HG03520 (cell line): ENCODE measurements at regions not wholly inside any gene's neighbourhood (a gene's known extent, or its start where the extent isn't known, plus 50 kb on each side); places are given as distances from the start of the nearest gene placed in this dataset.

Source experiments
- ATAC-seq: cut with Tn5 transposase; IDR thresholded peaks from one replicate; pipeline ENCODE4 v1.9.1; 2021; ENCODE audit warnings: mild to moderate bottlenecking, moderate library complexity; ENCODE audit not compliant: unreplicated experiment

DNA sequence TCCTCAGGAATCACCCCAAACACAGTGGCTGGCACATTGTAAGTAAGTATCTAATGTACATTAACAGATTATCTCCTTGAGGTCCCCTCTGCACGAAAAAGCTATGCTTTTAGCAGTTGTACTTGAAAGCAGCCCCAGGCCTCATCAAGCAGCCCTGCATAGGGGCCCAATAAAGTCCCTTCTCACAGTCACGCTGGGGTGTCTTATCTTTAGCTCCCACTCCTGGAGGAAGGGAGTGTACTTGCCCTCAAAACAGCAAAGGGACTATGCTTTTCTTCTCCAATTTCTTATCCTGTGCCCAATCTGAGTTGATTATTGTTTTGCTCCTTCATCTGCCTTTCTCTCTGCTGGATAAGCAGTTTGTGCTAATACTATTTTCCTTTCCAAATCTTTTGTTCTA lies 168.8 kb upstream of the PLXNA2 start:
- no peak for ATAC-seq

DNA sequence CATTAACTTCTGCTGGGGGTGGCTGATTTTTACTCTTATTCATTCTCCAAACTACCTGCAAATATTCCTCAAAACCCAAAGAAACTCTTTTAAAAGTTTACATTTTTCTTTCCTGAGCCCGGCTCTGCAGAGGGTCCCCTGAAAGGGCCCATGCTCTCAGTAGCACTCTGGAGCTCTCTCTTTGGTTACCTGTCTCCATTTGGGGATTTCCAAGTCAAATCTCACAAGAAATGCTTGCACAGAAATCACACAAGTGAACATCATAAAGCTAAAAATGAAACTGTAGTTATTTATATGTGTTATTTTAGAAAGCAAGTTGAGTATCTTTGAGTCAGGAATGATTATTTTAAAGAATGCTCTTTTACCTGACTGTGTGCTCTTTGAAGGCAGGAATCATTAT lies 174.5 kb upstream of the PLXNA2 start:
- no peak for ATAC-seq

DNA sequence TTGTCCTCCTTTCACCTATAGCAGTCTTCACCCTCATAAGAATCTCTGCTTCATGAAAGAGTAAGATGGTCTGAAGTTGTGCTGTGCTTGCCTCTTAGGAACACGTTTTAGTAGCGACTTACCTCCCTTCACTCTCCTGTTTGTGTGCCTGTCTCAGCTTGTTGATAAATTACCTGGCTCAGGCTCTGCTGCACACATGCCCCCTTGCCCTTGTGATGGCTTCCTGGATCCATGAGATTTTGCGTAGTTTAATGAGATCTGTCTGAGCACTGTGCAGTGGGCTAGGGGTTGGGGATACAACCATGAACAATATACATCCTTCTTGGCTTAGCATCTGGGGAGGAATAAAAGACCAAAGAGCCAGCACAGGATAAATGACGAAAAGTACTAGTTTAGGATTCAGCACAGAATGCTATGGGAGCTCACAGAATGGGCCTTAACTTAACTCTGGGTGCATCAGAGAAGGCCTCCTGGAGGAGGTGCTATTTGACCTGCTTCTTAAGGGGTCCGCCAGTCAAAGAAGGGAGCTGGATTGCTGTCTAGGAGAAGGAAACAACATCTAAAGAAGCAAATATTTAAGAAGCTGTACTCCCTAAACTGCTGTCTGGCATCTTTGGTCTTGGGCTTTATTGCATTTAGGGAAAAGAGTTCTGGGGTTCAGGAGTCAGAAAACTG lies 175.7 kb upstream of the PLXNA2 start:
- ATAC-seq, result no peak

DNA sequence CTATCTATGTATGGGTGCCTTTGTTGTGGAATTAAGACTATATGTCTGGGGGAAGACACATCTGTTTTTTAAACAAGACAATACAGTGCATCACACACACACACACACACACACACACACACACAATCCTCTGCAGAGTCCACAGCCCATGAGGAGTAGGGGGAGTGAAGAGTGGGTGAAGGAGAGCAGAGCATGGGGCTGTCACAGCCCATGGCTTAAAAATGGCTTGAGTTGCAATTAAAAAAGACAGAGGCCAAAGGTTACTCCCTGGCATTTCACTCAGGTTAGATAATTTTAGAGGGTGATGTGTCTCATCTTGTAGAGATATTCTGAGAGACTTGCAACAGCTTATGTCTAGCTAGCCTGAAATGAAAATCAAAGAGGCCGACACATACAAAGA lies 176.5 kb upstream of the PLXNA2 start:
- no peak for ATAC-seq

DNA sequence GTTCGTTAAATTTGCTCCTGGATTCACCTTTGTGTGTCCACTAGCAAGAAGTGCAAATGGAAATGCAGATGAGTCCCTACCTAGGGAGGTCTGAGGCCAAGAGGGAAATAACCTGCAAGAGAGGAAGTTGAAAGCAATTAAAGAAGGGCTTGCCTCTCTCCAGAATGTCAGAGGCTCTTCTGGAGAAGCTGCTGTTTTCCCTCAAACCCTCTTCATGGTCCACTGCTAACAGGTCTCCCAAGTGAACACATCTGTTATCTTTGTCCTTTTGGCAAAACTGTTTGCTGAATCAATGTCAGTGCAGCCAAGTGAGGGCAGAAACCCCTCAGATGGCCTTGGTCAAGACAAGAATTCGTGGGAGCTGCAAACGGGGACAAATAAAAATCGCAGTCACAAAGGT lies 177.3 kb upstream of the PLXNA2 start:
- no peak for ATAC-seq

DNA sequence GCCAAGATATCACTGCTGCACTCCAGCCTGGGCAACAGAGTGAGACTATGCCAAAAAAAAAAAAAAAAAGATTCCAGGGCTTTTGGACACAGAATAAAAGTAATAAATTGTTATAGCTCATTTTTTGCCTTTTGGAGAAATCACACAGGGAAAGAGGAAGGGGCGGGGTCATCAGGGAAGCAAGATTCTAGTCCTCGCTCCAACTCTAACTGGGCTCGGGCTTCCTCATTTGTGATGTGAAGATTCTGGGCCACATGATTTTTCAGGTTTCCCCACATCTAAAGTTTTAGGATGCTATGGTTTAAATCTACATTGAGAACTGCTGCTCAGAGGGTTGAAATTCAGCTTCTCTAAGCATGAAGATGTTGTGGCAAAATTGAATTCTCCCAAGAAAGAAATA lies 179.3 kb upstream of the PLXNA2 start:
- ATAC-seq, result no peak

DNA sequence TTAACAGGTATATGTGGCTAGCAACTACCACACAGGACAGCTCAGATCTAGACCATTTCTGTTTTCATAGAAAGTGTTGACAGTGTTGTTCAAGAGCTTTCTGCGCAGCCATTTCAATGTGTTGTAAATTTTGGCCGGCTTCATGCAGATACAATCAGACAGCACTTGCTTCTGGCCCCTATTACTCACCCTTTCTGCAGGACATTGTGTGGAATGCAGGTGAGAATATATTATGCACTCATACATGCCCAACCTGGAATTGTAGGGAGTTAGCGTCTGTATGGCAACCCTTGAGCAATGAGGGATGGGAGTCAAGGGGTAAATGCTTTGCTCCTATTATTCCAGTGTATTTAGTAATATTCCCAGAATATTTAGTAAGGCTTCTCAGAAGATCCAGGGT lies 180.9 kb upstream of the PLXNA2 start:
- no peak for ATAC-seq

DNA sequence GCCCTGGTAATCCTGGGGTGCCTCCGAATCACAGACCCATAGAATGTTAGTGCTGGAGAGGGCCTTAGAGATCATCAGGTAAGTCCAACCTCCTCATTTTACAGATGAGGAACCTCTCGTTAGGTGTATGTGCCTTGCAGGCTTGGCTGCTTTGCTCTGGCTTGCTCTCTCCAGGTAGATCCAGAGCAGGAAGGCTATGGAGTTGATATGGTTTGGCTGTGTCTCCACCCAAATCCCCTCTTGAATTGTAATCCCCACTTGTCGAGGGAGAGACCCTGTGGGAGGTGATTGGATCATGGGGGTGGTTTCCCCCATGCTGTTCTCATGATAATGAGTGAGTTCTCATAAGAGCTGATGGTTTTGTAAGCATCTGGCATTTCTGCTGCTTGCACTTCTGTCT lies 186.0 kb upstream of the PLXNA2 start:
- ATAC-seq, result no peak

DNA sequence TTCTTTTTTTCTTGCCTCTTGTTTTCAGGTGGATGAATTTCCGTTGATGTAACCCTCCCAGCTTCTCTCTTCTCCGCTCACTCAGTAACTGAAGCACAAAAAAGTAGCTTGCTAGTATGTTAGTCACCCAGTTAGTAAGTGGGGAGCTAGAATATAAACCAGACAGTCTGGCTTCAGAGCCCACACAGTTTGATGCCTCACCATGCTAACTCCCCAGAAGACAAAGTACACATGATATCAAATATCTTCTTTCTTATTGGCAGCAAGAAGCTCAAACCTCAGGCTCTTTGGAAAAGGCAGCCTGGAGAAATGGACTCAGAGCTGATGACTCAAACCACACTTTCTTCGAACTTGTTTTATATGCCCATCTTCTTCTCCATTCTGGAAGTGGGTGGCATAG lies 187.5 kb upstream of the PLXNA2 start:
- no peak for ATAC-seq

DNA sequence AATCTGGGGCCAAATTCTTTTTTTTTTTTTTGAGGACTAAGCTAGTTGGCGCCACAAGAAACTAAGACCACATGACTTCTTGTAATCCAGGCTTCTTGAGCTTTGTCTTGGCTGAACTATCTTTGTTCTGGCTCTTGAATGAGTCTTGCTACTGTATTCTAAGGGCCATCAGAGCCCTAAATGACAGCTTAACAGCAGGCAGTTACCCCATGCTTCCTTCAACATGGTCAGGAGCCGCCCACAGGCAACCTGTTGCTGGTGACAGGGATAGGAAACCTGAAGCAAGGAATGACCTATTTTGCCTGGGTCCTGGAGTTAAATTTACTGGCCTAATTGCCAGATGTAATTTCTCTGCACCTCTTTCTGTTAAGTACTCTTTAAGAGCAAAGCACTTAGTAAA lies 188.2 kb upstream of the PLXNA2 start:
- no peak for ATAC-seq

DNA sequence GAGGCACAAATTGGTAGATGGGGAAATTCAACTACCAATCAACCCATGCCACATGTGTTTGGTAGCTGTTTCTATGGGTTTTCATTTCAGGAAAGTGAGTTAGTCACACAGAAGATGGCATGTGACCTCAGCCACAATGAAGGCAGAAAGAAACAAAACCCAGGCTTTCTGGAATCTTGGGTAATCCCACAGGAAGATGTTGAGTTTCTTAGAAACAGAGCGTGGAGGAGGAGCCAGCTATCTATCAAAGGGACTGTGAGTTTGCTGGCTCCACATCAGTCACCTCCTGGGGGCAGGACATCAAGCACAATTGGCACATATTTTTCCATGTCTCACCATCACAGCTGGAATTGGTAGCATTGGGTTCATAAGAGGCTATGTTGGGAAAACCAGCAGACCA lies 188.9 kb upstream of the PLXNA2 start:
- ATAC-seq, result no peak

DNA sequence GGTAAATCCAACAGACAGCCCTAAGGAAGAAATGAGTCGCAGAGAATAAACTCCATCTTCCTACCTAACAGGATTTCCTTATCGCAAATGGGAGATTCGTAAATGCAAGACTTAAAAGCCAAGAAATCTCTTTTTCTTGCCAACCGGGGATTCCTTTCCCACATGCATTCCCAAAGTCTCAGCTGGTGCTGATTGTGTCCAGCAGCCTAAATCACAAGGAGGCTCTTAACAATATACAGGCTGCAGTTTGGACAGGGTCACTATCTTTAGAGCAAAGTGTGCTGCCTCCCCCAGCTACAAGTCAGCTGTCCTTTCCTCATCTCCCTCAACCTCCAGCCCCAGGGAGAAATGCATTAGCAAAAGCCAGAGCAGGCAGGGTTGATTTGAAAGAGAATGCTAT lies 189.8 kb upstream of the PLXNA2 start:
- no peak for ATAC-seq

DNA sequence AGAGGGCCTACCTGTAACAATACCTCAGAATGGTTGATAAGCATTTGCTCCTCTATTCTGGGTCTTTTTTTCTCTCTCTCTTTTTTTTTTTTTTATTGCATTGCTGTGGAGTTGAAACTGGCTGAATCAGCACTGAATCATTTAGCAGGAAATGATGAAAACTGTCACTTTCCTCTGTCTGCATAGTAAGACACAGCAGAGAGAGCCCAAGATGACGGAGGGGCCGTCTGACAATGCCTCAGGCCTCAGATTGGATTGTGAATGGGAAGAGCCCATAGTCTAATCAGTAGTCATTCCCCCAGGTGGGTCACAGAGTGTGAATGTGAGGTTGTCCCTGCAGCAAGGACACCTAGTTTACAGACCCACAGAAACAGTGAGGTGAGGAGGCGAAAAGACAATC lies 193.2 kb upstream of the PLXNA2 start:
- ATAC-seq, result no peak

DNA sequence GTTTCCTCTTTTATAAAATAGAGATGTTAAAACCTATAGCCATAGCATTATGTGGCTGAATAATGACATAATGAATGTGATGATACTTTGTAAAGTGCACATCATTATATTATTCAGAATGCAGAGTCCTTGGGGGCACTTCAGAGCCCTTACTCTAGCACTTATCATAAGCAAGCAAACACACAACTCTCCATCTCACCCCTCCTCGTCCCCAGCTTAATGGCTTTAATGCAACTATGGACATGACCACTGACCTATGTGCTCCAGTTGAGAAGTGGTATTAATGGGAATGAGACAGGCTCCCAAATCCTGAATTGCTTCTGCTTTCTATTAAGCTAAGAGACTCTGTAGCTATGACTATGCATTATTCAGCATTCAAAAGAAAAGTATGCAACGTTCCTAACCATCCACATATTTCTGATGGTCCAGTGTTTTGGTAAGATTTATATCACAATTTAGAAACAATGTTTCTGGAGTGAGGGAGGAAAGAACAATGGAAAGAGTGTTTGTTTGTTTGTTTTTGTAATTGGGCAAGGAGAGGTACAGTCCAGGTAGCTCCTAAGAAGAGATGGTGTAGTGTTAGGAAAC lies 194.0 kb upstream of the PLXNA2 start:
- ATAC-seq, result no peak

DNA sequence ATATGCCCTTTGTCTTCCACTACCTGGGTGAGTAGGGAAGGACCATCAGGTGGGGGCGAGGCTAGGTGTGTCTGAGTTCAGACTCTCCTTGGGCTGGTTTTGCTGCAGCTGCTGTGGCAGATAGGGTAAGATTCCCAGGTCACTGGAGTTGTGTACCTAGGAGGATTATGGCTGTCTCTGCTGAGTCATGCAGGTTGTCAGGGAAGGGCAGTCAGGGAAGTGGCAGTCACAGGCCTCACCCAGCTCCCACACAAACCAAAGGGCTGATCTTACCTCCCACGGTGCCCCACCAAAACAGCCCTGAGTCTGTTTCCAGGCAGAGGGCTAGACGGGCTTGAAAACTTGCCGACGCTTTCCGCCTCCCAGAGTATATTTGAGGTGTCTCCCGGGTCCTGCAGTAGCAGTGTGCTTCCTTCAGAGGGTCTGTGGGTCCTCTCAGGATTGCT lies 201.6 kb upstream of the PLXNA2 start:
- ATAC-seq, result no peak

DNA sequence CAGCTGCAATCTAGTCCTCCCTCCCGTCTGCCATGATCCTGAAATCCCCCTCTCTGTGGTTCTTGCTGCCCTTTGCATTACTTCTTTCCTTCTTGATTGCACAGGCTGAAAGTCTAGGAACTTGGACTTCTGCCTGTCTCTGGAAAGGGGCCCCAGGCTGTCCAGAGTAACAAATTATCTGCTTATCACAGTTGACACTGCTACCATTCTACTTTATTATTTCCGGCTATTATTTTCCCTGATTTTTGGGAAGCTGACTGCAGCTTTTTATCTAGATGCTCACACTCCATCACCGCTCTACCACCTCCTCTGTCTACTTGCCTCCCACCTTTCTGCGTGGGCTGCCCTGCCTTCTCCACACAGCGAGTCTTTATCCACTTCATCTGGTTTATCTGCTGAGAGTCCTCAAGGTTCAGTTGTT lies 202.1 kb upstream of the PLXNA2 start:
- no peak for ATAC-seq

DNA sequence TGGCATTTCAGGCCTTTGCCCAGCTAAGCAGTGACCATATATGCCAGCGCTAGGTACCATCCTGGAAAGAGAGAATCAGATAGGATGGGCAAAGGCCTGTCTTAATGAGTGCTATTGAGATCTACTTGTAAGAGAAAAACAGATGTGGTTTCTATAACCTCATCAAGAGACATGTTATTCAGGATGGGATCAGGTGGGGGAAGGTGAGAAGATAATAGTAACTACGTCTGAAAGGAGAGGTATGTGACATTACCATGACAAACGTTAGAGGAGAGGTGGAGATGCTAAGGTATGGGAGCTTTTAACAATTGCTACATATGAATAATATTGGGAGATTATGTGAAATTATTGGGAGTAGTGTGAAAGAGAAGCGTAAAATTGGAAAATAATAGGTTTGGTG lies 204.2 kb upstream of the PLXNA2 start:
- no peak for ATAC-seq

DNA sequence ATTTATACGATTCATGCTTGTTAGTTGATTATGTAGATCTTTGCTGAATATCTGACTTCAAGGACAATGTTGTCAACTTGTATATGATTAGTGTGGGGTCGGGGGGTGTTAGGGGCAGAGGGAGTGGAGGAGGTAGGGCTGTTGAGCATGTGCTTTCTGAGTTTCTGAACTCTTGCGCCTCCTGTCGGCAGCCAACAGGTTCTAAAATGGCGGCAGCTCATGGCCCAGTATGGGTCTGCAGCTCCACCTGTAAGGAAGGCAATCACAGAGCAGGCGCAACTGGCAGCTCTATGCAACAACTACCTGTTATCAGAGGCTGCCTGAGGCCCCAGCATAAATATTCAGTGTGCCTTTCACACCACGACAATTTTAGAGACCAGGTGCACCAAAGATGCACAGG lies 205.8 kb upstream of the PLXNA2 start:
- ATAC-seq, result no peak

DNA sequence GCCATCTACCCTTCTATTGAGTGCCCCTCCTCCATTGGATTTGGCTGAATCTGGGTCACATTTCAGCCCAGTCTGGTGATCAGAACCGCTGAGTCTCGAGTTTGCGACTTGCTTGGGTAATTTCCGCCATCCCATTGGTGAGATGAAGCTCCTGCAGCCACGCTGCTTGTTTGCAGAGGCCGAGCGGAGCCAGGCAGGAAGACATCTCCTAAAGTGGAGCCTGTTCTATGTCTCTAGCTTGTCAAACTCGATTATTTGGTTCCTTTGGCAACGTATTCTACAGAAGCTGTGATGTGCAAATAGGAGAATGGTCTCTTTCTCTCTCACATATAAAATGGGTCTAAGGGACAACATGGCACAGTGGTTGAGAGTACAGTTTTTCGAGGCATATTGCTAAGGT lies 206.8 kb upstream of the PLXNA2 start:
- no peak for ATAC-seq

DNA sequence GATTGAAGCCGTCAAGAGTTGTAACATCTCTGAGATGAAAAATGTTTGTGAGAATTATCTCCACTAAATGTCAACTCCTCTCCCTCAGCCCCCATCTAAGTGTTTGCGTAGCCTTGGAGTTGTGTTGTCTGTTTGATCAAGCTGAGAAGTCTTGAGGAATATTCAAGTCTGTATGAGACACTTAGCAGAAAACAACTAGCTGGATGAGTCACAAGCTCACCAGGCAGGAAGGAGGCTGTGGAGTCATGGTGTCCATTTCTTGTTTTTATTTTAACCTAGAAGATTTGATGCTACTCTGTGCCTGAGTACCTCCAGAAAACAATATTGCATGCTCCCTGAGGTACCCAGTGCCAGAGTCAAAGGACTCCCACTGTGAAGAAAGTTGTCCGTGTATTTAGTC lies 211.6 kb upstream of the PLXNA2 start:
- no peak for ATAC-seq

DNA sequence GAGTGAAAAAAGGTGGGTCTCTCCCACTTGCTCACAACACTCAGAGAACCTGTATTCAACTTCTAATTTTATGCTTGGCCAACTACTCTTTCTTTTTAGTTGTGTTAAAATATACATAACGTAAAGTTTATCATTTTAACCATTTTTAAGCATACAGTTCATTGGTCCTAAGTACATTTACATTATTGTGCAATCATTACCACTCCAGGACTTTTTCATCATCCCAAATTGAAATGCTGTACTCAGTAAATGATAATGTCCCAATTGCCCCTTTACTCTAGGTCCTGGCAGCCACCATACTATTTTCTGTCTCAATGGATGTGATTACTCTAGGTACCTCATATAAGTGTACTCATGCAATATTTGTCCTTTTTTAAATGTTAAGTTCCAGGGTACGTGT lies 212.3 kb upstream of the PLXNA2 start:
- ATAC-seq, result no peak

DNA sequence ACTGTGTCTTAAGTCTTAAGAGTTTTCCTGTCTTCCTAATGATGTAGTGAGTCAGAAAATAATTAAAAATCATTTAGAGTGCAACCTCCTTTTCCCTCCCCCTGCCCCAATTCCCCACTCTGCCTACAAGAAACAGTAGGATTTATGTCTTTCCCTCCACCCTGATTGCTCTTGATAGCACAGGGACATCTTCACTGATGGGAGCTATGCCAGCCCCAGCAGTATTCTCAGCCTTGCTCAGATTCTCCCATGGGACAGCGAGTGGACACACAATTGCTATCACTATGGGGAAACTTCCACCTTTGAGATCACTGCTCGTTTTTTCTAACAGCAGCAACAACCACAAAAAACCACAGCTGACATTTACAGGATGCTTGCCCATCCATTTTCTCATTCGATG lies 216.6 kb upstream of the PLXNA2 start:
- no peak for ATAC-seq

DNA sequence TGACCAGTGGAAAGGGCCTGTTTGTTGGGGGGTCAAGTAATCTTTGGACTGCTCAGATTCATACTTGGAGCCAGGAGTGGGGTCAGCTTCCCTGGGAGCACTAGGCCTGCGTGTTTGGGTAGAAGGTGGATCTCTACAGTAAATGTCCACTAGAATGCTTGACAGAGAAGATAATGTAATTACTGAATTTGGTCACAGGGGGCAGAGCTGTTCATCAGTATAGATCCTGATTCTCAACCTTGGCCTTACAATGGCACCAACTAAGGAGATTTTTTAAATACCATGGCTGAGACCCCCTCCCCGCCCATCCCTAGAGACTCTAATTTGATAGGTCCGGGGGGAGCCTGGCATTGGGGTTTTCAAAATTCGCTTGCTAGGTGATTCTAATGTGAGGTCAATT lies 217.5 kb upstream of the PLXNA2 start:
- no peak for ATAC-seq
